PC-9 (cell line): ENCODE measurements at regions not wholly inside any gene's neighbourhood (a gene's known extent, or its start where the extent isn't known, plus 50 kb on each side); places are given as distances from the start of the nearest gene placed in this dataset.

ENCODE experiments used
- BruUV-seq: library from RNA; stranded (reverse); fragments of 400-500 nt; replicated peaks from 2 replicates; lab custom pipeline; 2021; lab: Mats Ljungman, UMichigan
- CTCF ChIA-PET: fragments of 300-600 bp; sonication (Branson Sonifier 250); formaldehyde crosslinking; loops from one replicate; lab custom pipeline; 2022; ENCODE audit warnings: antibody characterized with exemption; lab: Charles Lee
- POLR2A ChIA-PET: fragments of 300-600 bp; sonication (Branson Sonifier 250); formaldehyde crosslinking; loops from one replicate; lab custom pipeline; 2022; ENCODE audit warnings: antibody characterized with exemption; ENCODE audit not compliant: unreplicated experiment; lab: Charles Lee
- DNase-seq, 2 experiments: peaks; one replicate each; pipeline versions ENCODE4 v3.0.0 to v3.0.0-alpha.2; 2015 to 2022; ENCODE audit warnings: mixed read lengths in 1 of 2
- H2AFZ ChIP-seq: fragments of 200-600 bp; sonication (generic); 2 replicates; pipeline ENCODE4 v1.8.1; 2017; ENCODE audit warnings: antibody characterized with exemption
- H3F3A ChIP-seq: fragments of 200-600 bp; sonication (generic); 2 replicates; pipeline ENCODE4 v1.8.1; 2017; ENCODE audit warnings: antibody characterized with exemption, mild to moderate bottlenecking, low read depth; ENCODE audit not compliant: insufficient read depth
- H3K27ac ChIP-seq: fragments of 200-600 bp; sonication (generic); 2 replicates; pipeline ENCODE4 v1.6.1; 2016; ENCODE audit warnings: mixed run types
- H3K27me3 ChIP-seq: fragments of 200-600 bp; sonication (generic); 2 replicates; pipeline ENCODE4 v1.6.1; 2016; ENCODE audit warnings: low read depth, mixed run types; ENCODE audit not compliant: insufficient read depth
- H3K36me3 ChIP-seq: fragments of 200-600 bp; sonication (generic); 2 replicates; pipeline ENCODE4 v1.6.1; 2016; ENCODE audit warnings: low read depth, mixed run types
- H3K4me1 ChIP-seq: fragments of 200-600 bp; sonication (generic); replicated peaks from 2 replicates; pipeline ENCODE4 v1.6.1; 2016; ENCODE audit warnings: mixed run types; ENCODE audit not compliant: insufficient read depth
- H3K4me2 ChIP-seq: fragments of 200-600 bp; sonication (generic); 2 replicates; pipeline ENCODE4 v1.6.1; 2017; ENCODE audit warnings: mixed run types
- H3K4me3 ChIP-seq: fragments of 200-600 bp; sonication (generic); 2 replicates; pipeline ENCODE4 v1.6.1; 2016; ENCODE audit warnings: mixed run types
- H3K79me2 ChIP-seq: fragments of 200-600 bp; sonication (generic); 2 replicates; pipeline ENCODE4 v1.6.1; 2017; ENCODE audit warnings: low read depth, mixed run types
- H3K9me2 ChIP-seq: fragments of 200-600 bp; sonication (generic); 2 replicates; pipeline ENCODE4 v1.8.1; 2017; ENCODE audit warnings: mild to moderate bottlenecking; ENCODE audit not compliant: insufficient read depth
- H3K9me3 ChIP-seq: fragments of 200-600 bp; sonication (generic); 2 replicates; pipeline ENCODE4 v1.8.1; 2016; ENCODE audit warnings: low read depth; ENCODE audit not compliant: insufficient read depth
- H4K20me1 ChIP-seq: fragments of 200-600 bp; sonication (generic); 2 replicates; pipeline ENCODE4 v1.8.1; 2017; ENCODE audit not compliant: insufficient read depth
- CTCF ChIP-seq: fragments of 200-600 bp; sonication (generic); conservative IDR thresholded peaks from 2 replicates; pipeline ENCODE4 v1.6.1; 2017; ENCODE audit warnings: mixed run types, antibody characterized with exemption, mild to moderate bottlenecking, moderate library complexity
- EZH2 ChIP-seq: fragments of 200-600 bp; sonication (generic); IDR thresholded peaks from 2 replicates; pipeline ENCODE4 v1.8.0; 2017; ENCODE audit warnings: antibody characterized with exemption, low read depth
- intact Hi-C: fragments of 100-400 bp; cut with micrococcal nuclease; formaldehyde crosslinking; loops from one replicate; pipeline ENCODE4 v1.10.0; 2022; ENCODE audit not compliant: unreplicated experiment

GRCh38 chr2:120570546-120570945 is 165.1 kb upstream of the GLI2 start:
- no peak for DNase-seq
- Histone ChIP-seq H3K9me3 (no peaks in the 10 kb centered on the region), H4K20me1 (no peaks in the 10 kb centered on the region), H3F3A (no peaks in the 10 kb centered on the region), H3K4me2 (no peak overlapping the region), H3K9me2 (no peaks in the 10 kb centered on the region), H3K27me3 (peaks cover 10% of the 10 kb centered on the region; the same call in 1 of the 2 replicates), H3K4me1 (peaks cover 6% of the 10 kb centered on the region), H3K4me3 (no peak overlapping the region), H3K36me3 (no peaks in the 10 kb centered on the region), H3K27ac (no peak overlapping the region), H2AFZ (no peak overlapping the region), H3K79me2 (no peaks in the 10 kb centered on the region)
- intact Hi-C loops = no loop called here
- ChIA-PET POLR2A (interaction anchor here (0.7 kb wide), 1 partner anchor 17 kb away, joined by 3 read pairs; no protein-coding TSS in a partner anchor), CTCF (no interaction called here)
- no TSS peak for BruUV-seq
- TF ChIP-seq EZH2 (no peak), CTCF (no peak)

- Histone ChIP-seq H3K9me2 (no peaks in the 10 kb centered on the region), H3K9me3 (no peaks in the 10 kb centered on the region), H2AFZ (no peak overlapping the region), H3K4me1 (no peaks in the 10 kb centered on the region), H3K27ac (no peak overlapping the region), H4K20me1 (no peaks in the 10 kb centered on the region), H3K4me2 (no peak overlapping the region), H3K4me3 (no peak overlapping the region), H3K27me3 (peaks cover 10% of the 10 kb centered on the region; the same call in 1 of the 2 replicates), H3K79me2 (no peaks in the 10 kb centered on the region), H3F3A (no peaks in the 10 kb centered on the region), H3K36me3 (no peaks in the 10 kb centered on the region)
- intact Hi-C loops = no loop called here
- DNase-seq = no peak
- TF ChIP-seq CTCF (no peak), EZH2 (no peak)
- ChIA-PET CTCF (no interaction called here), POLR2A (no interaction called here)
- no TSS peak for BruUV-seq
Observed at GRCh38 chr2:120571015-120571728, 164.5 kb upstream of the GLI2 start.

GRCh38 chr2:120572226-120572625 is 163.4 kb upstream of the GLI2 start:
- Histone ChIP-seq H3K9me2 (no peaks in the 10 kb centered on the region), H3K4me1 (no peaks in the 10 kb centered on the region), H4K20me1 (no peaks in the 10 kb centered on the region), H3K27ac (no peak overlapping the region), H3F3A (no peaks in the 10 kb centered on the region), H2AFZ (no peak overlapping the region), H3K4me2 (no peak overlapping the region), H3K27me3 (peaks cover 10% of the 10 kb centered on the region; the same call in 1 of the 2 replicates), H3K4me3 (no peak overlapping the region), H3K79me2 (no peaks in the 10 kb centered on the region), H3K36me3 (no peaks in the 10 kb centered on the region), H3K9me3 (no peaks in the 10 kb centered on the region)
- DNase-seq = no peak
- no TSS peak for BruUV-seq
- intact Hi-C loops = no loop called here
- no peak for TF ChIP-seq CTCF
- TF ChIP-seq EZH2 = no peak
- ChIA-PET POLR2A (interaction anchor here (0.6 kb wide), 1 partner anchor 118 kb away, joined by 5 read pairs; no protein-coding TSS in a partner anchor), CTCF (interaction anchor here (0.5 kb wide), 1 partner anchor 108 kb away, joined by 9 read pairs; no protein-coding TSS in a partner anchor)
